Ectodermal cell (in vitro differentiated cells): ENCODE measurements at regions not wholly inside any gene's neighbourhood (a gene's known extent, or its start where the extent isn't known, plus 50 kb on each side); places are given as distances from the start of the nearest gene placed in this dataset.

Source experiments
- H3K27ac ChIP-seq: 2 replicates; pipeline ENCODE4 v1.7.0; 2013; ENCODE audit warnings: mild to moderate bottlenecking, low read depth, low read length; ENCODE audit not compliant: insufficient read depth, poor library complexity, severe bottlenecking
- H3K27me3 ChIP-seq: 2 replicates; pipeline ENCODE4 v1.7.0; 2013; ENCODE audit warnings: mild to moderate bottlenecking, low read length; ENCODE audit not compliant: insufficient read depth, control insufficient read depth, poor library complexity, severe bottlenecking
- H3K36me3 ChIP-seq: one replicate; pipeline ENCODE4 v1.7.0; 2013; ENCODE audit warnings: low read length; ENCODE audit not compliant: control insufficient read depth, insufficient read depth
- H3K4me1 ChIP-seq: one replicate; pipeline ENCODE4 v1.7.0; 2013; ENCODE audit warnings: low read length; ENCODE audit not compliant: control insufficient read depth, insufficient read depth
- H3K4me3 ChIP-seq: 2 replicates; pipeline ENCODE4 v1.7.0; 2013; ENCODE audit warnings: low read depth, low read length, control low read depth; ENCODE audit not compliant: insufficient read depth
- H3K9me3 ChIP-seq: 2 replicates; pipeline ENCODE4 v1.7.0; 2013; ENCODE audit warnings: mild to moderate bottlenecking, low read length, moderate library complexity; ENCODE audit not compliant: control insufficient read depth
- WGBS, 2 experiments: methylation state at CpG; one replicate each; pipeline ENCODE4 v1.1.7; 2013; ENCODE audit warnings: missing lambda C conversion rate in 2 of 2; 5-methylcytosine and 5-hydroxymethylcytosine counted together

DNA sequence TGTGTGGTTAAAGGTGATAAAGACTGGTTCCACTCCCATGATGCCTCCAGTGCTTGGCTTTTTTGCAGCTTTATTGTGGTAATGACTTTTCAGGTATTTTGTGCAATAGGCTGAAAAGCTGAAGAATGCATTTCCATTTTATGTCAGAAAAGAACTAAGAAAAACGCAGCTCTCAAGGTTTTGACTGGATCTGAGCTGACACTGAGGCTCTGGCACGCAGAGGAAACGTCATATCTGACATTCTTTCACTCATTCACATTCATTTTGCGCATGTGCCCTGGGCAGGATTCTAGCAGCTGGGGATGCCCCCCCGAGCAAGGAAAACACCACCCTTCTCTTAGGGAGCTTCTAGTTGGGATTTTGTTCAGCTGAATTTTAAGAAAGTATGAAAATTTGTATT lies 408.5 kb upstream of the MKI67 start:
- Histone ChIP-seq H3K27ac (no peak overlapping the region), H3K4me1 (peaks cover 5% of the 10 kb centered on the region), H3K36me3 (no peaks in the 10 kb centered on the region), H3K4me3 (no peak overlapping the region), H3K9me3 (no peaks in the 10 kb centered on the region), H3K27me3 (peaks cover 3% of the 10 kb centered on the region)
- 82 to 89% methylated on average over 4 to 5 of the region's 5 CpGs for WGBS, 2 experiments

DNA sequence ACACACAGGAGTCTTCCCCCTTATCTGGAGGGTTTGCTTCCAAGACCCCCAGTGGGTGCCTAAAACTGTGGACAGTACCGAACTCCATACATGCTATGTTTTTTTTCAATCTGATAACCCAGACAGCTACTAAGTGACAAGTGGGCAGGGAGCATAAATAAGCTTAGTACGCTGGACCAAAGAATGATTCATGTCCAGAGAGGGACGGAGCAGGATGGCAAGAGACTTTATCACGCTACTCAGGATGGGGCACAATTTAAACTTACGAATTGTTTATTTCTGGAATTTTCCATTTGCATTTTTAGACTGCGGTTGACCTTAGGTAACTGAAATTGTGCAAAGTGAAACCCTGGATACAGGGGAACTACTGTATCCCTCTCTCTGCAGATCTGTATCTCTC lies 410.0 kb upstream of the MKI67 start:
- Histone ChIP-seq H3K4me1 (peaks cover 14% of the 10 kb centered on the region), H3K27me3 (peaks cover 17% of the 10 kb centered on the region)

DNA sequence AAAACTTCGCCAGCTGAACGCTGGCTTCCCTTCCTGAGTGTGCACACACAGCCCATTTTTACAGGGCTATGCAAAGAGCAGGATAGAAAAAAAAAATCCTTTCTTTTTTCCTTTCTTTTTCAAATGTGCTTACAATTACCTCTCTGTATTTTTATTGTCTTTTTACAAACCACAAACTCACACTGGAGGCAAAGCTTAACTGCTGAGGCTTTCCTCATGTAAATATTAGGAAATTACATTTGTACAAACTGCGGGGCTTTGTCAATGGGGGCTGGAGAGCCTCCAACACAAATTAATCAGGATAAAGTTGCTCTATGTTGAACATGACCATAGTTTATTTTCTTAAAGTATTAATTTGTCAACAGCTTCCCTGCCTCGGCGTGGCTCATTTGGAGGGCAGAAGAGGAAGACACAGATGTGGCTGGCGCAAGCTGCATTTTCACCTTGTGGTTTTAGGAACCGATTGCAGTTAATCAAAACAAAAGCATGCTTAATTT lies 411.7 kb upstream of the MKI67 start:
- Histone ChIP-seq H3K4me1 (peaks cover 18% of the 10 kb centered on the region), H3K9me3 (no peaks in the 10 kb centered on the region), H3K27me3 (peaks cover 19% of the 10 kb centered on the region), H3K27ac (no peak overlapping the region), H3K36me3 (no peaks in the 10 kb centered on the region), H3K4me3 (no peak overlapping the region)
- 59 to 65% methylated on average over 6 to 7 of the region's 7 CpGs for WGBS, 2 experiments

More for the DNA sequence above, 410.0 kb upstream of the MKI67 start:
- WGBS, 2 experiments = 92 to 95% methylated on average over 6 of the region's 6 CpGs
- no peak overlapping the region for H3K4me3 ChIP-seq
- H3K9me3 ChIP-seq = no peaks in the 10 kb centered on the region
- no peaks in the 10 kb centered on the region for H3K36me3 ChIP-seq
- no peak overlapping the region for H3K27ac ChIP-seq

DNA sequence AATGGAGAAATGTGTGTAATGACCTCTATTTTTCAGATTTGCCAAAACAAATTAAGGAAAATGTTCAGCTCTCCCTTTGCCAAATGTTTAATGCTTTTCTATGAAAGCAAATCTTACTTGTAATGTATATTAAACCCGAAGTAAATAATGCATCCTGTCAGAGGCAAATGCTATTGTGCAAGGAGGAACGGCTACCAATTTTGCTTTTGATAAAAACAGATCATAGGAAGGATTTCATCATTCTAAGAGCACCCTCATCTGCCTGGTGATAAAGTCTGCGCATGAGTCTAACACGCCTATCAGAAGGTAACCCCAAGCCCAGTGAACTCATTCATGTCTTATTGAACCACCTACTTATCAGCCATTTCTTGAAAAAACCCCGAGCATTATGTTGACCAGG lies 412.4 kb upstream of the MKI67 start:
- 87 to 90% methylated on average over 5 of the region's 5 CpGs for WGBS, 2 experiments
- Histone ChIP-seq H3K4me1 (peaks cover 18% of the 10 kb centered on the region), H3K4me3 (no peak overlapping the region), H3K9me3 (no peaks in the 10 kb centered on the region), H3K27ac (no peak overlapping the region), H3K36me3 (no peaks in the 10 kb centered on the region), H3K27me3 (peaks cover 19% of the 10 kb centered on the region)

DNA sequence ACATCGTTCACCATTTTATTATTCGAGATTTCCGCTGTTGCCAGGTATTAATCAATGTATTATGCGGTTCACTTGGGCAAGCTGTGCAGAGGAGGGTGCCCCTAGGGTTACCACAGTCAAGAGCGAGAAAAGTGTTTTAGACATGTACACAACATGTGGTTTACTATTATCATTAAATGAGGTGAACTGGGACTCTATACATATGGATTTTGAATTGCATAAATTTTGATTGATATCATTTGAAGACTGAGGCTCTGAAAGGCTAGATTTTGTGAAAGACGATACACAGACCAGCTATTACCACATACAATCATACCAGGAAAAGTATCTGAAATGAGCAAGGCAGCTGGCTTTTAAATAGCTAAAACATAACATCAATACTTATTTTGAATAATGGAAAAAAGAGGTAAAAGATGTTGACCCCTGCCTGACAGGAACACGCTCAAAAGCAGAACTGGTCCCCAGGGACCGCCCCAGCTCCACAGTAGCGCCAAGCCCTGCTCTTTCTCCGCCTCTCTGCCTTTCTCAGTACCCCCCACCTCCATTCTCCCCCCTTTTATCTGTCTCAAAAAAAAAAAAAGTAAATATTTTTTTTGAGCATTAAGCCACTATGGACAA lies 413.4 kb upstream of the MKI67 start:
- Histone ChIP-seq H3K4me3 (no peak overlapping the region), H3K9me3 (no peaks in the 10 kb centered on the region), H3K4me1 (peaks cover 18% of the 10 kb centered on the region), H3K36me3 (no peaks in the 10 kb centered on the region), H3K27me3 (peaks cover 19% of the 10 kb centered on the region), H3K27ac (no peak overlapping the region)
- WGBS, 2 experiments = 80 to 81% methylated on average over 10 of the region's 10 CpGs

DNA sequence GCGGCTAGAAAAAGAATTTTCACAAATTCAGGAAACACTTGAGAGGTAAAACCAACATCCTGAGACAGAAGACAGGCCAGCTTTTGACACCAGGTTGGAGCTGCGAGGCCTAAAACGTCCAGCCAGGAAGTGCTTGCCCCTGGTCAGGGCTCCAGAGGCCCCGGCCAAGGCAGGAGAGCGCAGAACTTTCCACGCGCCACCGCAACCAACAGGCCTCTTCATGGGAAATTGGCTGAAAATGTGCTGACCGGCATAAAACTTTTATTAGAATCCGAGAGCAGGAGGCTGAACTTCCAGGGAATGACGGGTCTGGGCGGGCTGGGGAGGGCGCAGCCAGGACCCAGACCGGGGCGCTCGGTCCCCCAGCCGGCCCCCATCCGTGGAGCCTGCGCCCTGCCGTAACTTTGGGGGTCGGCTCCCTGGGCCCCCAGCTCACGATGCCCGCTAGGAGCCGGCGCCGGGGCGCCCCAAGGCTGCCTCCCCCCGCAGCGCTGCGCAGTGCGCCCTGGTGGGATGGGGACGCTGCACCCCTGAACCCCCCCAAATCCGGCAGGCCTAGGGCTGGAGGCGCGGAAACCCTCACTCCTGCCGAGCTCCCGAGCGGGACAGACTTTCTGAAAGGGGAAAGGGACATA lies 414.0 kb upstream of the MKI67 start:
- H3K27ac ChIP-seq = peak overlapping the region; percentile 27
- H3K36me3 ChIP-seq = no peaks in the 10 kb centered on the region
- peak overlapping the region; percentile 36 for H3K4me3 ChIP-seq
- WGBS, 2 experiments = 21 to 38% methylated on average over 38 of the region's 38 CpGs
- no peaks in the 10 kb centered on the region for H3K9me3 ChIP-seq
- H3K27me3 ChIP-seq = peaks cover 19% of the 10 kb centered on the region
- peaks cover 18% of the 10 kb centered on the region for H3K4me1 ChIP-seq

DNA sequence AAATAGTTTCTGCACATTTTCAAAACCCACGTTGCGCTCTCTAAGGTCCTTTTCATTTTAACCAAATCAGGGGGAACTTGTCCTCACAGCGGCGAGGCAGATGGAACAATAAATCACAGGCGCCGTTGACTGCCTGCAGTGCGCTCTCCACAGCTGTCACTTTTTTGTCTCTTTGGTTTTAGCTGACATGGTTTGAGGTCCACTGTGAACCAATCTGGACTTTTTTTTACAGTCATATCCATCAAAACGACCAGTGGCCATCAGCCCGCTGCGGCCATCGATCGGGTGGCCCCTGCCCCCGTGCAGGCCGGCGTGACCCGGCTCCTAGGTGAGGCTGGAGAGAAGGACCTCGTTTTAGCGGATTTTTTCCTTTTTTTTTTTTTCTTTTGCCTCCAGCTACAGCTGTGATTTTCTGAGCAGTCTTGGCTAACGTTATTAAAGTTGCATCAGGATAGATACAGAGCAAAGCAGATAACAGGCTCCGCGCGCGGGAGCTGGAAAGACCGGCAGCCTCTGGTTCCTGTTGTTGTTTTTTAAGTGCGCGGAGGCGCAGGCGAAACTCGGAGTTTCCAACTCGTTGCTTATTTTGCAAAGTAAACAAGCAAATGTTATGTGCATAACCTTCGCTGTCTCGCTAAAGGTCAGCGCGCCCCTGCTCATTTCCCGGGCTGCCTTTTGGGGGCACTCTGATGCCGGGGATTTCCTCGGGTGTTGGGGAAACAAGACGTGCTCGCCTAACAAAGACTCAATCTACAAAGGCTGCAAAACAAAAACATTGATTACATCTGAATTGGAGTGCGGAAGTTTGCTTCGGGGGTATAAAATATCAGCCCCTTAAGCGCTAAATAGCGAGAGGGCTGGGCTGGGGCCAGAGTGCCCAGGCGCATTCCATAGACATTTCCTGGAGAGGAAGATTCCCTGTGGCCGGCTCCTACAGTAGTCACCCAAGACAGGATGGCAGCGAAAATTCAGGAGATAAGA lies 414.8 kb upstream of the MKI67 start:
- Histone ChIP-seq H3K4me1 (peaks cover 18% of the 10 kb centered on the region), H3K27me3 (peaks cover 19% of the 10 kb centered on the region), H3K36me3 (no peaks in the 10 kb centered on the region), H3K9me3 (no peaks in the 10 kb centered on the region), H3K27ac (peak overlapping the region; percentile 27), H3K4me3 (peak overlapping the region; percentile 36)
- WGBS, 2 experiments = 3% methylated on average over 46 of the region's 46 CpGs

DNA sequence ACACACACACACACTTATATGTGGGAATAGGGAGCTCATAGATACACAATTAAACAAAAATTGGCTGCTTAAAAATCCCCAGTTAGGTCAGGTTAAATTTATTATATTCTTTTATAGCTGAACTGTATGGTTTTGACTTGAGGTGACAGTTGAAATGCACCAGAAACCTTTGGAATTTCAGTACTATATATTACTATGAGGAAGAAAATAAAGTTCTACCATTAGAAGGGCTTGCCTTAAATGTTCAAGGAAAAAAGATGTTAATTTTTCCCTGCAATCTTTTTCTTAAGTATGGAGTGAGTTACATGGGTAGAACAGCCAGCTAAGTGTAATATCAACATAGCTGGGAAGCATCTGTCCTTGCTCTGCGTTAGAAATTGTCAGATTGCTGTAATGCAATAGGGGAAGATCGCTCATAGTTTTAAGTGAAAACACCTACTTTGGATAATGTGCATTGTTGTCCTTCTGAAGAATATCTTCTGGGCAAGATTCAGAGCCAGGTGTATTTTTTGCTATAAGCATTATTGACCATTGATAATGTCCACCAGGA lies 415.8 kb upstream of the MKI67 start:
- no peak overlapping the region for H3K4me3 ChIP-seq
- H3K27me3 ChIP-seq = peaks cover 19% of the 10 kb centered on the region
- H3K4me1 ChIP-seq = peaks cover 18% of the 10 kb centered on the region

DNA sequence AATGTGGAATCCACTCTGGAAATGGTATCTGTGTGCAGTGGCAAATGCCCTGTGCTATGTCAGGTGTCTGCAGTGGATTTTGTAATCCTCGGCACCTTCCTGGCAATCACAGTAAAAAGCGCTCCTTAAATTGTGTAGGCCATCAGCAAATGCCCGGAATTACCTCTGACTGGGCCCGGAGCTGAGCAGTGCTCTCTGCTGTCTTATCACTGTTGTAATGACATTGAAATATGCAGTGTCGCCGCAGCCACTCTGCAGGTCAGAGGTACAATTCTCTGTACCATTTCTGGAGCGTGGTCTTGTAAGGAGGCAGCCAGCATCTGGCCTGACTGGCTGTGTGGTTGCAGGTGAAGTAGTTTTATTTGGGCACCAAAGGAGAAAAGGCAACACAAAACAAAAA lies 416.4 kb upstream of the MKI67 start:
- H3K27ac ChIP-seq = no peak overlapping the region
- peaks cover 18% of the 10 kb centered on the region for H3K4me1 ChIP-seq
- H3K9me3 ChIP-seq = no peaks in the 10 kb centered on the region
- no peak overlapping the region for H3K4me3 ChIP-seq
- no peaks in the 10 kb centered on the region for H3K36me3 ChIP-seq
- H3K27me3 ChIP-seq = peaks cover 19% of the 10 kb centered on the region
- WGBS, 2 experiments = 86 to 90% methylated on average over 7 of the region's 7 CpGs

More for the DNA sequence above, 415.8 kb upstream of the MKI67 start:
- H3K36me3 ChIP-seq = no peaks in the 10 kb centered on the region
- no peaks in the 10 kb centered on the region for H3K9me3 ChIP-seq
- H3K27ac ChIP-seq = no peak overlapping the region
- WGBS, 2 experiments = 79 to 90% methylated on average over 2 of the region's 2 CpGs
